ENCODE measurements at regions not wholly inside any gene's neighbourhood (a gene's known extent, or its start where the extent isn't known, plus 50 kb on each side); places are given as distances from the start of the nearest gene placed in this dataset.
"Not testable (repeated sequence)": the region's sequence is repeated elsewhere in the genome, so short reads cannot be mapped to it uniquely, and the experiment has no call there.

- DNase-seq = no peak
Measured at GRCh38 chr4:188287169-188287894, 148.1 kb downstream of the TRIML1 start.

- DNase-seq = no peak
Measured at GRCh38 chr4:188289531-188290125, 150.4 kb downstream of the TRIML1 start.

GRCh38 chr4:188295899-188296298 lies 156.7 kb downstream of the TRIML1 start:
- peak; percentile 82 for DNase-seq

- DNase-seq = no peak
Measured at GRCh38 chr4:188296331-188296730, 157.1 kb downstream of the TRIML1 start.

- peak; percentile 54 for DNase-seq
Measured at GRCh38 chr4:188297873-188298272, 158.6 kb downstream of the TRIML1 start.

- peak; percentile 67 for DNase-seq
Measured at GRCh38 chr4:188299161-188299560, 159.9 kb downstream of the TRIML1 start.

GRCh38 chr4:188300385-188300784 lies 161.1 kb downstream of the TRIML1 start:
- DNase-seq = peak; percentile 4

GRCh38 chr4:188305690-188306089 lies 166.4 kb downstream of the TRIML1 start:
- DNase-seq = no peak

- no peak for DNase-seq
Measured at GRCh38 chr4:188307591-188307990, 168.3 kb downstream of the TRIML1 start.

GRCh38 chr4:188308142-188308541 lies 168.9 kb downstream of the TRIML1 start:
- DNase-seq = no peak

GRCh38 chr4:188316391-188316790 lies 177.2 kb downstream of the TRIML1 start:
- no peak for DNase-seq

- no peak for DNase-seq
Measured at GRCh38 chr4:188328966-188329365, 189.7 kb downstream of the TRIML1 start.

GRCh38 chr4:188329521-188329920 lies 190.3 kb downstream of the TRIML1 start:
- DNase-seq = no peak

- peak; percentile 3 for DNase-seq
Measured at GRCh38 chr4:188332265-188332664, 193.0 kb downstream of the TRIML1 start.

GRCh38 chr4:188336891-188337290 lies 197.7 kb downstream of the TRIML1 start:
- no peak for DNase-seq

- no peak for DNase-seq
Measured at GRCh38 chr4:188341428-188341827, 202.2 kb downstream of the TRIML1 start.

- DNase-seq = no peak
Measured at GRCh38 chr4:188346171-188346809, 207.0 kb downstream of the TRIML1 start.

- no peak for DNase-seq
Measured at GRCh38 chr4:188347339-188347738, 208.1 kb downstream of the TRIML1 start.

- not testable (repeated sequence) for DNase-seq
Measured at GRCh38 chr4:188349569-188349968, 210.3 kb downstream of the TRIML1 start.

GRCh38 chr4:188363196-188363595 lies 224.0 kb downstream of the TRIML1 start:
- DNase-seq = no peak

- no peak for DNase-seq
Measured at GRCh38 chr4:188370777-188371176, 231.5 kb downstream of the TRIML1 start.

- peak; percentile 71 for DNase-seq
Measured at GRCh38 chr4:188372058-188372457, 232.8 kb downstream of the TRIML1 start.

GRCh38 chr4:188372829-188373228 lies 233.6 kb downstream of the TRIML1 start:
- peak; percentile 55 for DNase-seq

- no peak for DNase-seq
Measured at GRCh38 chr4:188374871-188375270, 235.6 kb downstream of the TRIML1 start.

Measured in fibroblast of upper back skin (primary cell).